ENCODE measurements at regions not wholly inside any gene's neighbourhood (a gene's known extent, or its start where the extent isn't known, plus 50 kb on each side); places are given as distances from the start of the nearest gene placed in this dataset.

DNA sequence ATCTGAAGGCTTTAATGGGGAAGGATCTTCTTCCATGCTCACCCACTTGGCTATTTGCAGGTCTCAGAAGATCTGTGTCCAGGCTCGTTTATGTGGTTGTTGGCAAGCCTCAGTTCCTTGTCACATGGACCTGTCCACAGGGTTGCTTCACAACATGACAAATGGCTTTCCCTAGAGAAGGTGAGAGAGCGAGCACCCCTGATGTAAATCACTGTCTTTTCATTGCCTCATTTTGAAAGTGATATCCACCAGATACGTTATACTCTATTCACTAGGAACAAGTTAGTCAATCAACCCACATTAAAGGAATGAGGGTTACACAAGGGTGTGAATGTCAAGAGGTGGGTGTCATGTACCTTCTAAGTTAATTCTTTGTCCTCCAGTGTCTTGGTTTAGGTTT is 433.3 kb downstream of the RPS6KC1 start:
- peaks cover 0 to 3% (median 0%) of the 10 kb centered on the region in 4 experiments for H3K27me3 ChIP-seq (replicated peaks in 1 of 4; ENCODE audit: control extremely low read depth in 1 of 4, control insufficient read depth in 3 of 4, insufficient read depth in 4 of 4, low read length in 3 of 4)
- WGBS (ENCODE audit: insufficient coverage): 27% methylated on average over 1 of the region's 3 CpGs
- H4K20me1 ChIP-seq (ENCODE audit: control insufficient read depth, insufficient read depth, low read length, poor library complexity, severe bottlenecking): no peaks in the 10 kb centered on the region
- H3K4me2 ChIP-seq (replicated peaks; ENCODE audit: low read depth, low read length, poor library complexity, severe bottlenecking): no peak overlapping the region
- intact Hi-C loops (cut with micrococcal nuclease): no loop called here
- H3K79me2 ChIP-seq (ENCODE audit: control insufficient read depth, insufficient read depth, low read length): no peaks in the 10 kb centered on the region
- POLR2A ChIA-PET: no interaction called here
- no peak overlapping the region for H3K4me3 Mint-ChIP-seq
- H3K27ac ChIP-seq (ENCODE audit: low read length in 2 of 2): no peak overlapping the region
- H3K27me3 Mint-ChIP-seq: no peaks in the 10 kb centered on the region
- TF ChIP-seq CTCF (IDR thresholded peaks at IDR 0.05): no peak
- no peak overlapping the region for H3K27ac Mint-ChIP-seq
- no peaks in the 10 kb centered on the region for H3K9me3 Mint-ChIP-seq (ENCODE audit: insufficient read depth)
- DNase-seq (no peak), ATAC-seq (ENCODE audit: low read depth) (no peak)
- H3K4me3 ChIP-seq (ENCODE audit: control extremely low read depth in 1 of 5, extremely low read depth in 1 of 5, insufficient read depth in 1 of 5, low read depth in 2 of 5, low read length in 4 of 5): no peak overlapping the region
- CTCF ChIA-PET: no interaction called here
- H3K36me3 ChIP-seq (replicated peaks in 1 of 2; ENCODE audit: control extremely low read depth in 1 of 2, control insufficient read depth in 1 of 2, extremely low read depth in 1 of 2, insufficient read depth in 2 of 2, low read length in 1 of 2): no peaks in the 10 kb centered on the region
- H2AFZ ChIP-seq (ENCODE audit: insufficient read depth, low read depth, low read length, poor library complexity, severe bottlenecking): no peak overlapping the region
- no peaks in the 10 kb centered on the region for H3K4me1 ChIP-seq (ENCODE audit: control insufficient read depth in 2 of 2, insufficient read depth in 2 of 2, low read length in 2 of 2)
- no peaks in the 10 kb centered on the region for H3K4me1 Mint-ChIP-seq
- H3K9ac ChIP-seq (ENCODE audit: low read length): no peak overlapping the region
- no peaks in the 10 kb centered on the region for H3K9me3 ChIP-seq (ENCODE audit: control extremely low read depth in 1 of 3, control insufficient read depth in 2 of 3, insufficient read depth in 1 of 3, low read length in 2 of 3)

GRCh38 chr1:213484758-213485157 is 433.7 kb downstream of the RPS6KC1 start:
- ATAC-seq (ENCODE audit: low read depth) (no peak), DNase-seq (no peak)
- Histone ChIP-seq H3K36me3 (replicated peaks in 1 of 2; ENCODE audit: control extremely low read depth in 1 of 2, control insufficient read depth in 1 of 2, extremely low read depth in 1 of 2, insufficient read depth in 2 of 2, low read length in 1 of 2) (no peaks in the 10 kb centered on the region), H2AFZ (ENCODE audit: insufficient read depth, low read depth, low read length, poor library complexity, severe bottlenecking) (no peak overlapping the region), H3K27me3 (replicated peaks in 1 of 4; ENCODE audit: control extremely low read depth in 1 of 4, control insufficient read depth in 3 of 4, insufficient read depth in 4 of 4, low read length in 3 of 4) (peaks cover 0 to 3% (median 0%) of the 10 kb centered on the region in 4 experiments), H3K9ac (ENCODE audit: low read length) (no peak overlapping the region), H3K9me3 (ENCODE audit: control extremely low read depth in 1 of 3, control insufficient read depth in 2 of 3, insufficient read depth in 1 of 3, low read length in 2 of 3) (no peaks in the 10 kb centered on the region), H3K79me2 (ENCODE audit: control insufficient read depth, insufficient read depth, low read length) (no peaks in the 10 kb centered on the region), H3K4me3 (ENCODE audit: control extremely low read depth in 1 of 5, extremely low read depth in 1 of 5, insufficient read depth in 1 of 5, low read depth in 2 of 5, low read length in 4 of 5) (no peak overlapping the region), H3K4me1 (ENCODE audit: control insufficient read depth in 2 of 2, insufficient read depth in 2 of 2, low read length in 2 of 2) (no peaks in the 10 kb centered on the region), H4K20me1 (ENCODE audit: control insufficient read depth, insufficient read depth, low read length, poor library complexity, severe bottlenecking) (no peaks in the 10 kb centered on the region), H3K27ac (ENCODE audit: low read length in 2 of 2) (no peak overlapping the region), H3K4me2 (replicated peaks; ENCODE audit: low read depth, low read length, poor library complexity, severe bottlenecking) (no peak overlapping the region)
- WGBS (ENCODE audit: insufficient coverage): 100% methylated on average over 1 of the region's 1 CpG
- Mint-ChIP-seq H3K9me3 (ENCODE audit: insufficient read depth) (no peaks in the 10 kb centered on the region), H3K4me3 (no peak overlapping the region), H3K4me1 (no peaks in the 10 kb centered on the region), H3K27me3 (no peaks in the 10 kb centered on the region), H3K27ac (no peak overlapping the region)
- intact Hi-C loops (cut with micrococcal nuclease): no loop called here
- TF ChIP-seq EZH2 (IDR thresholded peaks at IDR 0.05; ENCODE audit: borderline replicate concordance, insufficient read depth, low read depth, low read length, poor library complexity, severe bottlenecking): no peak
- TF ChIP-seq CTCF (IDR thresholded peaks at IDR 0.05): no peak
- ChIA-PET POLR2A (no interaction called here), CTCF (no interaction called here)

Measured in B cell (primary cell).